D721Med (cell line): ENCODE measurements at regions not wholly inside any gene's neighbourhood (a gene's known extent, or its start where the extent isn't known, plus 50 kb on each side); places are given as distances from the start of the nearest gene placed in this dataset.

Source experiments
- DNase-seq: peaks from one replicate; pipeline ENCODE4 v3.0.0; 2011; ENCODE audit warnings: low spot score; ENCODE audit not compliant: insufficient read length
- FAIRE-seq: peaks from 2 replicates; lab custom pipeline; 2011; peaks lifted over from hg19 to GRCh38; lab: Jason Lieb, UNC
- CTCF ChIP-seq: IDR thresholded peaks from 2 replicates; pipeline ENCODE4 v1.5.1; 2012; ENCODE audit warnings: mild to moderate bottlenecking, control low read depth; ENCODE audit not compliant: insufficient read depth; ENCODE audit errors: missing control alignments

GRCh38 chr4:107164962-107165475 is 128.9 kb upstream of the DKK2 start:
- TF ChIP-seq CTCF: no peak
- DNase-seq (no peak), FAIRE-seq (no peak)

- FAIRE-seq (no peak), DNase-seq (no peak)
- TF ChIP-seq CTCF: no peak
Observed at GRCh38 chr4:107156443-107156842, 120.3 kb upstream of the DKK2 start.

GRCh38 chr4:107155366-107155765 is 119.3 kb upstream of the DKK2 start:
- no peak for TF ChIP-seq CTCF
- DNase-seq (no peak), FAIRE-seq (no peak)

- FAIRE-seq (no peak), DNase-seq (no peak)
- TF ChIP-seq CTCF: no peak
Observed at GRCh38 chr4:107153956-107154355, 117.8 kb upstream of the DKK2 start.

GRCh38 chr4:107153228-107153627 is 117.1 kb upstream of the DKK2 start:
- TF ChIP-seq CTCF: peak; percentile 29
- FAIRE-seq (no peak), DNase-seq (no peak)

- DNase-seq (no peak), FAIRE-seq (no peak)
- no peak for TF ChIP-seq CTCF
Observed at GRCh38 chr4:107151173-107151572, 115.1 kb upstream of the DKK2 start.

- FAIRE-seq: no peak
- no peak for DNase-seq
- TF ChIP-seq CTCF: no peak
Observed at GRCh38 chr4:107148904-107149303, 112.8 kb upstream of the DKK2 start.
